Femur (tissue), 1 donor: ENCODE measurements at regions not wholly inside any gene's neighbourhood (a gene's known extent, or its start where the extent isn't known, plus 50 kb on each side); places are given as distances from the start of the nearest gene placed in this dataset.

Experiments
- DNase-seq: peaks from one replicate; pipeline ENCODE4 v3.0.0-alpha.2; 2017

DNA sequence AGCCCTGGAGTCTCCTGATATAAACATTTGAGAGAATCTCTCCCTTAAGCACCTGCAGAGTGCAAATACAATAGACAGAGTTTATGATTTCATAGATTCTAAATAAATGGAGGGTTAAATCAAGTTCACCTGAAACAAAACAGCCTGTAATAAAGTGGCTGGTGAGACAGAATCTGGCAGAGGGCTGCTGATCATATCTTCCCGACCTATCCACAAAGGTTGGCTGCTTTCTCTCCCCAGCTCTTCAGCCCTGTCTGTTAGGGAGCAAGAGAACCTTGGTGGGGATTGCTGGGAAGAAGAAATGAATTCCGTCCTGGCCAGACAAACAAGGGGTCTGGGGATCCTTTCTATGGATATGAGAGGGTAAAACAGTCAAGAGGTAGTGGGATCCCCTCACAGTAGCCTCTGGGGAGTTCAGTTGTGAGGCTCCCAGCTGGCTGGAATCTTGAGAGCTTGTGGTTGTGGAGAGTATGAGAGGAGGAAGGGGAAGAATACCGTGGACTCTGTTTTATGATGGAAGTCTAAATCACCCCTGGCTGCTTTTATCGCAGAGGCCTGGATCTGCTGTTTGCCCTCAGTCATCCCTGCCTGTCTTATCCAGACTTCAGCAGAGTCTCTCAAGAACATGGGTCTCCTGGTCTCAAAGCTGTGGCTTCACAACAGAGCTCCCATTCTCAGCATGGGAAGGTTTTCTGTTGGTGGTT, 451.3 kb downstream of the NTRK3 start:
- no peak for DNase-seq

DNA sequence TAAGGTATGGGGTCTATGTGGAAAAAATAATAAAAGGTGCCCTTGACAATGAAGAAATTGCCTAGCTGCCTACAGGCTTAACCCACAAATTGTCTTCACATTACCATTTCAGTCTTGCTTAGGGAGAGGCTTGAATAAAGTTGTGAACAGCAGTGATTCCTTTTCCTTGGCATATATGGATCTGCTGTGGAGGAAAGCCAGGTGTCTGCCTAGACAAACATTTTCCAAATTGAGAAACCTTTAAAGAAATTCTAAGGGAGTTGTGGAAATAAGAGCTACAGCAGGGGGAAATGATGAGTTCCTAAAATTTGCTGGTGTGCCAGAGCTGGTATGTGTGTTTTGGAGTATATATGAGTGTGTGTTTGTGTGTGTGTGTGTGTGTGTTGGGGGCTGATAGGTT, 452.1 kb downstream of the NTRK3 start:
- DNase-seq, result no peak

DNA sequence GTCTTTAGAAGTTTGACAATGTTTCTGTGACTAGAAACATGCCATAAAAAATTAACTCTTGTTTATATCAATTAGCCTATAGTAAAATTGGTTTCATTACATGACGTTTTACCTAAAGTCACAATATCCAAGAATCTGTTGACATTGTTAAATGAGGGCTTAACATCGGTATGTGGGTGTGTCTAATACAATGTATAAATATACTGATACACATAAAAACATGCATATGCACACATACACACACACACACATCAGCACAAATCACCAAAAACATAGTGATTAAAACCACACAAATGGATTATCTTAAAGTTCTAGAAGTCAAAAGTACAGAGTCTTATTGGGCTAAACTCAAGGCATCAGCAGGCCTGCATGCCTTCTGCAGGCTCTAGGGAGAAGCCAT, 456.7 kb downstream of the NTRK3 start:
- no peak for DNase-seq

DNA sequence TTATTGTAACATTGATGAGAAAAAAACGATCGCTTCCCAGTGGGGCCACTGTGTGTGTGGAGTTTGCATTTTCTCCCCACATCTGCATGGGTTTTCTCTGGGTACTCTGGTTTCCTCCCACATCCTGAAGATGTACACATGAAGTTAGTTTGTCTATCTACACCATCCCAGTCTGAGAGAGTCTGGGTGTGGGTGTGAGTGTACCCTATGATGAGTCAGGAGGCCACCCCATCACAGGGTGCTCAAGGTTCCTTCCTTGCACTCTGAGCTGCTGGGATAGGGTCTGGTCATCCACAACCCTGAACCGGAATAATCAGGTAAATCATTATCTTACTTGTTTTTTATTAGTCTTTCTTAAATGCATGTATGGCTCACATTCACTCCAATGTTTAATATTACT, 457.1 kb downstream of the NTRK3 start:
- DNase-seq, result no peak

DNA sequence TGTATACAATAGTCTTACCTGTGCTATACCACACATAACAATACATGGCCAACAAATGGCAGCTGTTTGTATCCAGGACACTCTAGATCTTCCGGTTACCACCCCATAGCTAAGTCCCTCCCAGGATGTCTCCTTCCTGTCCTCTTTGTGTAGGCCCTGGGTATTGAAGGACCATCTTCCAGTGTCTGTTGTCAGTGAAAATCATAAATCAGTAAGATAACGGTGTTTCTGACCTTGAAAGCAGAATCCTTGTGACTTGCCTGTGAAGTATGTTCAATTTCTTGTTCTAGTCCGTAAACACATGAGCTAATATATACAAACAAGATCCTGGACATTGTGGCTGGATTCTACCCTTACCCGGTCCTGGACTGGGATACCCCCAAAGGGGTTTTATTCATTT, 462.8 kb downstream of the NTRK3 start:
- no peak for DNase-seq

DNA sequence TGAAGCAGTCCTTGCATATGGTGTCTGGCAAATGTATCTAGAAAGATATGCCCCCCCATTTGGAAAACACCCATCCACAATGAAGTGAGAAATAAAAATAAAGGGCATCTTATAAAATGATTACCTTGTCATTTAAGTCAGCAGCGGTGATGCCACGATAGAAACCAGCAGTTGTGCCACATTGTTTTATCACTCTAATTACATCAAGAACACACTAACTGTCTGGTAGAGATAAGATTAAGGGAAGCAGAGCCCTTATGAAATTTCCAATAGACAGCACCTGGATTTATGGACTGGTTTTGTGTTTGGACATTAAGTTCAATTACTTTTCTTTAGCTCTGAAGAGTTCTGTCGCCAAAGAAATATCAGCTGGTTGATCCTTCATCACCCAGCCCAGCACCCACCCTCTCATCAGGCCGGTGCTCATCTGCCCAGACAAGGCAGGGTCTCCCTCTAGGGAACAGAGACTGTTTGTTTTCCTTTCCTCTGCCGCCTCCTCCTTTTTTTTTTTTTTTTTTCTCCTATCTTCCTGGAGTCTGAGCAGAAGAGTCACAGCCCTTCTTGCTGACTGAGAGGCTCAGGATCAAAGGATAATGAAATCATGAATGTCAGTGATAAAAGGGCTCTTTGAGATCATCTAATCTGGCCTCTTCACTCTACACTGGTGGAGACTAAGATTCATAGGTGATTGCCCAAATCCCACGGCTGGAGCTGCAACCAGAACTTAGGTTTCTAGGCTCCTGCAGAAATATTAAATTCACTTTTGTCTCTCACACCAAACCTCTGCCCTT, 464.1 kb downstream of the NTRK3 start:
- DNase-seq, result no peak

DNA sequence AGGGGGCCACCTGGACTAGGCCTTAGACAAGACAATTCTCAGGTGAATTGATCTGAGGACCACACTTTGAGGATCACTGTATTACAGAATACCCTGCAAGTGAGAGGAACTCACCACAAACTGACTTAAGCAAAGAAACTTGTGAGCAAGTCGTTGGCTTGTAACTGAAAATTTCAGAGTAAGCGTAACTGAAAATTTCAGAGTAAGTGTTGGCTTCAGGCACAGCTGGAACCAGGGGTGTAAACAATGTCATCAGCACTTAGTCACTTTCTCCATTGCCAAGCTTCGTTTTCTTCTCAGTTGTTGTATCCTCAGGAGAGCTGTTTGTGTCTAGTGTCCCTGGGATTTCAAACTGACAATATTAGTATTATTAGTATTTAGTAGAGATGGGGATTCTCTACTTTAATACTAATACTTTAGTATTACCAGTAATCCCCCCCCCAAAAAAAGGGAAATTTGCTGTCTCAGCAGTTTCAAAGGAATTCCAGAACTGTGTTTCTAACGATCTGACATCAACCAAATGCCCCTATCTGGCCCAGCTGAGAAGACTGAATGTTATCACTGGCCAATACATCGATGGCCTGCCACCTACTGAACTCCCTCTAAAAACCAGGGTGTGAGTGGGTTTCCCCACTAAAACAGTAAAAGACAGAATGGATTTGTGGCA, 474.4 kb downstream of the NTRK3 start:
- DNase-seq, result no peak

DNA sequence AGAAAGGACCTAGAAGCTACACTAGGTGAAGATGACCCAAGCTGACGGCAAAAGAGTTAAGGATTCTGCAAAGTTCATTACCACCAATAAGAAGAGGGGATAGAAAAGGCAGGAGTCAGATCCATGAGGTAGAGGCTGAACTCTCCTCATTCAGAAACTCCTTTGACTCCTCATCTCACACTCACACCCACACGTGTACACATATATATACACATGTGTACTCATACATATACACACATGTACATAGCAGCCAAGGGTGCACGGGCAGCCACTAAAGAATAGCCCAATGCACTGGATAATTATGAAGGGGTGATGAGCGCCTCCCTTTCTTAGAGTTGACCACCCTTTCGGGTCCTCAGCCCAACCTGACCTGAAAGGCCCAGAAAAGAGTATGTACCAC, 476.8 kb downstream of the NTRK3 start:
- DNase-seq, result no peak

DNA sequence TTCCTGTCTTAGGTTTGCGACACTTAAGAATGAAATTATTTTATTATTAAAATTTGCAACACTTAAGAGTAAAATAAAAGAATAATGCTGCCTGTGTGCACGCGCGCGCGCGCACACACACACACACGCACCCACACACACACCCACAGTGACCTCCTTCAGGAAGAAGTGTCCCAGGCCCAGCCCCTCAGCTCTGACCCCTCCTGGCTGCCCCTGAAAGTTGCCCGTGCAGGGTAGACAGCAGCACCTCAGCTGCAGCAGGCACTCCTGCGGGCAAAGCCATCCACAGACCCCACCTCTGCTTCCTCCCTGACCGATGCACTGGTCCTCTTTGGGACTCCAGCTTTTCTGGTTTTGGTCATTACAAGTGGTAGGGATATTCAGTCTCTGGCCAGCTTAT, 478.2 kb downstream of the NTRK3 start:
- no peak for DNase-seq

DNA sequence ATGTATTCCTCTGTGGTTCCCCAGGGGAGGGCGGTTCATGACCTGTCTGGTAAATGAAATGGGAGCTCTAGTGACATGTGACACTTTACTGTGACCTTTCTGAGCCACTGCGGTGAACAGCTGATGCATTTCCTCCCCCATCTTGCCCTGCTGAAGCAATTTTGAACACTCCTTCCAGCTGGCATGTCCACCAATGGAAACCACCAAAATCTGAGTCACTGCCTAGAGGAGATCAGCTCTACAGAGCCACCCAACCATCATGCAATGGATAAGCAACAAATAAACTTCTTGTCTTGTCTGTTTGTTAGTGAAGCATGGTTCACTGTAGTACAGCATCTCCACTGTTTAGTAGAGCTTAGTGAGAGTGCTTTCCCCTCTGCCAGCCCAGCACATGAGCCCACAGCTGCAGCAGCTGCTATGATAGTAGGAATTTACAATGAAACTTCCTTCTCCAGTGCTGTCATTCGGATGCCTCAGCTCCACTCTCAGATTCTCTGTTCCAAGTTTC, 479.4 kb downstream of the NTRK3 start:
- peak; percentile 43 for DNase-seq

DNA sequence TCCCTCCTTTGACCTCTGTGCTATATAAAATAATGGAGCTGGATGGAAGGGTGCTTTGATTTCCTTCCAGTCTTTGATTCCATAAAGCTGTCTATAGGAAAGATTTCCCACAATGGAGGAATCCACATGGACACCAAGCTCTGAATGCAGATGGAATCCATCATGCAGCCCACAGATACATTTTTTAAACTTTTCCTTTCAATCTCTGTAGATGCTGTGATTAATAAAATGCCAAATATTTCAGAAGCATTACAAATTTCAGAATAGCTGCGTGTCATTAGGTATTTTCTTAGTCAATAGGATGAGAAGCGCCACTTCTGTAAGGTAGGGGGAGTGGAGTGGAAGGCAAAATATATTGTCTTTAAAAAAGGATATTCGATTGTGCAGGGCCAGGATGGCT, 489.0 kb downstream of the NTRK3 start:
- no peak for DNase-seq

DNA sequence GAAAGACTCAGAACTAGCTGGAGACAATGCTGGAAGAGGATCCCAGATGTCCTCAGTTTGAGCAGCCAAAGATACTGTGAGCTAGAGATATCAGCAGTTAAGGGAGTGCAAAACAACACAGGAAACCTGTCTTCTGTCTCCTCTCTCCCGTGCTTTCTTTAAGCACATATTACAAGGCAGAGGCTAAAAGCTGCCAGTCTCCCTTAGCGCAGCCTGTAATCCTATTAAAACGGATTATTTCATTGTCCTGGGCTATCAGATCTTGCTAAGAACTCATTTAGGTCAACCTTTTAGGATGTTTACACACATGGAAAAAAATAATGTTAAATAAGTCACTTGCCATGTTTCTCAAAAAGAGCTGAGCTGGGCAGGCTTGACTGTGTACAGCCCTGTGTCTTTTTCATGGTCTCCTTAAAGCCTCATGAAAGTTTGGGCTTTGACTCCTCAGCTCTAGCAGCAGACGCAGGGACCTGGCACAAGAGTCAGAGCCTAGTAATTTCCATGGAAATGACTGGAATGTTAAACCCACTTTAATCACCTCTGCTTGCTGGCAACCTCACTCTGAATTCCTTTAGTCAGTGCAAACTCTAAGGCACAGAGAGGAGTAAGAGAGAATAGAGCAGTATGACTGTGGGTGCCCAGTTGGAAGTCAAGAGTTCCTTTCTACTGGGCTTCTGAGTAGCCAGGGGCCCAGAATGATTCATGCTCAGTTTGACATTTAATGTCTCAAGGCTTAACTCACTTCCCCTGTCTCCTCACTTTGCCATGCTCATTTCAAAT, 491.9 kb downstream of the NTRK3 start:
- DNase-seq, result no peak

DNA sequence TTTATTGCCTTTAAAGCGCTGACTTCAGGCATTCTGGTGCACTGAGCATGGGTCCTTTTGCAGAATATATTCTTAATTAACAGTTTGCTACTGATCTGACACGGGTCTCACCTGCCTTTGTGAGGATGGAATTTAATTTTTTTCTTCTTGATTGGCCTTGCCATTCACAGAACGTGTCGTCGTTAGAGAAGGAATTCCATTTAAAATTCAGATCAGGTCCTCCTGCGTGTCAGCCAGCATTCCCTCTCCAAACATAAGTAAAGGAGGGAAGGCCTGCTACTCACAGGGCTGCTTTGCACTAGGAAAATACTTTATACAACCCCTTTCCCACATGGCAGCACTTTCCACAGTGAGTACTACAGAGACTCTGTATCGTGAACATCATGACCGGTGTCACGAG, 492.7 kb downstream of the NTRK3 start:
- DNase-seq, result no peak

DNA sequence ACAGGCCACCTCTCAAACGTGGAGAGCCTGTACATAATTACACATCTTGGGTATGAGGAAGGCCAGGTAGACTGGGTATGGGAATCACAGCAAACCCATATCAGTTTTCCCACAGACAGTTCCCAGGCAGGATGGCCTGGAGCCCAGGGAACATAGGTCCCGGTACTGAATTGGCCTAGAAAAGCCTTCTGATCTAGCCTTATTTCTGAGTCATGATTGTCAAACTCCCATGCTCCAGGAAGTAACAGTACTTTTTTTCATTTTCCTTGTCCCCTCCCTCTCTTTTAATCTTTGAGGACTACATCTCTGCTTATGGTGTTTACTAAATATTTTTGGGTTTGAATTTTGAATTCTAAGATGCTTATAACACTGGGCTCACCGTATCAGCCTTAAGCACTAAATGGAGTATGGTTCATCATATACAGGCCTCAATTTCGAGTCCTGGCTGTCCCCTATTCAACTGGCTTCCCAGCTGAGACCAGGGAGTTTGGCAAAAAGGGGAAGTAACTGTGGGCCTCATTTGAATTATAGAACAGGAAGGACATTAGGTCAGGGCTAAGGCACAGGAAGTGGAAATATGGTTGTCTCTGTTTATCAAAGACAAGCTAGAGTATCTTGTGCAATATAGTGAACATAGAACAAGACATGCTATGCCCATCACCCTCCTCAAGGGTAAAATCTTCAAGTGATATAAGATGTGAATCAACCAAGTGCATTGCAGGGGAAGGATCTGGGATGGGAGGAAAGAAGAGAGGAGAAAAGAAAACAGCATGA, 494.6 kb downstream of the NTRK3 start:
- DNase-seq, result no peak

DNA sequence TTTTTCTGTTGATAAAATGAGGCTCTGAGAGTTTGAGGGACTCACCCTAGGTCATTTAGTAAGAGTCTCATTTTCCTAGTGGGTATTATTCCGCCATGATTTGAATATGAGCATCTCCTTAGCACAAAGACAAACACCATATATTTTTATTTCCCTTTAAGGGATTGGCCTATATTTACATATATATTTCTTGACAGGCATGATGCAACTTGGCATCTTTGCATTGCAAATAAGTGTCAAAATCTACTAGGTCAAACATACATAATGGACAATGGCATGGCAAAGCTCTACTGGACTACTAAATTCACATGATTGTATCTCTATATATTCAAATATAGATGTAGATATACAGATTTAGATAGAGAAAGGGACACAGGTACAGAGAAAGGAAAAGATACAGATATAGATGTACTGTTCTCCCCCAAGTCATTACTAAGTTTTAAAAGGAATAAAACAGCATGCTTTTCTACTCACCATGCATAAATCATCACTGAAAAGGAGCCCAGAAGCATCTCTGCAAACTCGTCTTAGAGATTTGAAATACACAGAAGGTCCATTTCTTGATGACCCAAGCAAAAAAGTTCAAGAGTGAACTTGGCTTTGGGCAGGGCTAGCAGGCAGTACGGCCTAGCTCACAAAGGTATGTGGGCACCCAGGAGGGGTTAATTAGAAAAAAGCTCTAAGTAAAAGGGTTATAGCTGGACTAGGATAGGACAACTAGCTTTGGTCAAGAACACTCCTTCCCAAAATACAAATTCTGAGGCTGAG, 495.8 kb downstream of the NTRK3 start:
- DNase-seq, result no peak

DNA sequence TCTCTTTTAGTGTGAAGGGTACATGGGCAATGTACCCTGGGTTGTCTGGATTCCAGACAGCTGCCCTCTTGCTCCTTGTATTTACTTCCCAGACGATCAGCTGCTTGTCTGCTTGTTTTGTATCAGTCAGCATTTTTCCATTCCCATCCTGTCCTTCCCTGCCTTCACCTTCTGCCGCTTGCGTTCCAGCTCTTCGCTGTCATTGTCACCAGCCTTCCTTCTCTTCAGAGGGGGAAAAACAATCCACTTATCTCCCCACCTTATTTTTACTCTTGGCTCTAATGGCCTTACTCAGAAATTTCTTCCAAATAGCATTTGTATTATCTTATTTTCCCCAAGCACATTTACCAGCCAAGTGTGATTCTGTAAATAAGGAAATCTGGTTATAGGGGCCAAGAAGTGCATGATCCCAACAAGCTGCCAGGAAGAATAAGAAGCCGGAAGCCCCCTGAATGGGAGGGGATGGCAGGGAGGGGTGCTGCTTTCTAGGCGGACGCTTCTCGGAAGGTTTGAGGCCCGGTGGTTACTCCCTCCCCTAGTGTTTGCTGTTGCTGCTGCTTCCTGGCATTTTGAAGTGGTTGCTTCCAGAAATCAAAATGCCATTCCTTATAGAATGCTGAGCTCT, 497.6 kb downstream of the NTRK3 start:
- peak; percentile 30 for DNase-seq

DNA sequence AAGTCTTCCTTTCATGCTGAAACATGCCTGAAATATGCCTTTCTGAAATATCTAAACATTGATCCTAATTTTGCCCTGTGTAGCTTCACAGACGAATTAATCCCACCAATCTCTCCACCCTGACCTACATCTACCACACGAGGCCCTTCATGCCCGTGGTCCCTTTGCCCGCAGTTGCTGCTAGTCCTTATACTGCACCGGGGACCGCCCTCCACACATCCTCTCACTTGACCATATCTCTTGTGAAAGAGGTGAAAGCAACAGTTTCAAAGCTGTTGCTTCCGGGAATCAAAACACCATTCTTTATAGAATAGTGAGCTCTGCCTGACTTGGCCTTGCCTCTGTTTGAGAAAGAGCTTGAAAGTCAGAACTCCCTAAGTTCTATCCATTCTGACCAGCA, 499.5 kb downstream of the NTRK3 start:
- DNase-seq, result no peak

DNA sequence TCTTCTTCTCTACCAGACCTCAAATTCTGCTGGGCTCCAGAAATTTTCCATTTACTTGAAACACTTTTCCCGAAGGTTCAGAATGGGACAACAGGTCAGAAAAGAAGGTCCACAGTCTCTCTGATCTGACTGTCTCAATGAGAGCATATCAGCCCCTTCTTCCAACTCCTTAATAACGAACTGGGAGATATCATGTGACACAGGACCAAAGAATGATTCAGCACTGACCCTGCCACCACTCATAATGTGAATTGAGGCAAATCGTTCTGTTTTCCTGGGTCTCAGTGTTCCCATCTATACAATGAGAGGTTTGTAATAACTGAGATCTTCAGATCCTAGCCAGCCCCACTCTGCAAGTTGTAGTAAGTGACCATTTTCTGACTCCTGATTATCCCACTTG, 500.5 kb downstream of the NTRK3 start:
- DNase-seq, result no peak

DNA sequence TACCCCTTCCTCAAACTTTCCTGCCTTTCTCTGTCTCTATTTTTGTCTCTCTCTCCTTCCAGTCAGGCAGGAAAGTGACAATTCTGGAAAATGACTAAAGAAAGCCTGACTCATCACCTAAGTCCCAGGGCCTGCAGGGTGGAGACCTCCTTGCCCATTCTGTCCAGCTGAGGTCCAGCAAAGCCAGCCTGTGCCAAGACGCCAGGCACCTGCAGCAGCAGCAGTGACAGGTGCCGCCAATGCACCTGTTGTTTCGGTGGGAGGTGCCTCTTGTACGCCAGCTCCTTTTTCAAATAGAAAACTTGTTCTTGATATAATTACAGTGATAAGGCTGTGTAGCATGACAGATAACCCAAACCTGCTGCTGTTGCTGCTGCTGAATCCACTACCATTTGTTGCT, 501.3 kb downstream of the NTRK3 start:
- DNase-seq, result no peak

DNA sequence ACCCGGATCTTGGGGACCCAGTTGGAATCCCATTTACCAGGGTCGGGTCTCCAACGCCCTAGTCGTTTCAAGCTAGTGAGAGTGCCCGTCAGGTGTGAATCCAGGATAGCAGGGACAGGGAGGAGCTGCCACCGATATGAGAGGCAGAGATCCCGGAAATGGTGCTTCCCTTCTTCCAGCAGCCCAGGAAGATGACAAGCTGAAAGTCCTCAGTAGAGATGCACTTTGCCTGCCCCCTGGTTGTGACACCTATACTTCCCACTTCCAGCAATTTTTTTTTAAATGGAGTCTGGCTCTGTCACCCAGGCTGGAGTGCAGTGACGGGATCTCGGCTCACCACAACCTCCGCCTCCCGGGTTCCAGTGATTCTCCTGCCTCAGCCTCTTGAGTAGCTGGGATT, 503.0 kb downstream of the NTRK3 start:
- no peak for DNase-seq
